Muscle layer of duodenum (tissue), 2 donors: ENCODE measurements at regions not wholly inside any gene's neighbourhood (a gene's known extent, or its start where the extent isn't known, plus 50 kb on each side); places are given as distances from the start of the nearest gene placed in this dataset.

Experiments
- H3K27ac ChIP-seq: one replicate; pipeline ENCODE4 v1.7.0; 2013; ENCODE audit warnings: mild to moderate bottlenecking, low read length
- H3K27me3 ChIP-seq: one replicate; pipeline ENCODE4 v1.7.0; 2013; ENCODE audit warnings: low read depth, mild to moderate bottlenecking, control low read depth, low read length
- H3K36me3 ChIP-seq, 2 donors: one replicate each; pipeline ENCODE4 v1.7.0; 2013; ENCODE audit warnings: low read length in 2 of 2, control low read depth in 1 of 2, mild to moderate bottlenecking in 1 of 2; ENCODE audit not compliant: insufficient read depth in 2 of 2, control insufficient read depth in 1 of 2
- H3K4me1 ChIP-seq, 2 donors: one replicate each; pipeline ENCODE4 v1.7.0; 2013; ENCODE audit warnings: low read length in 2 of 2, mild to moderate bottlenecking in 2 of 2, control low read depth in 1 of 2, moderate library complexity in 1 of 2; ENCODE audit not compliant: insufficient read depth in 2 of 2, control insufficient read depth in 1 of 2
- H3K4me3 ChIP-seq, 2 donors: one replicate each; pipeline ENCODE4 v1.7.0; 2013; ENCODE audit warnings: low read length in 2 of 2, low read depth in 1 of 2, mild to moderate bottlenecking in 1 of 2
- H3K9me3 ChIP-seq, 2 donors: one replicate each; pipeline ENCODE4 v1.7.0; 2013; ENCODE audit warnings: low read length in 2 of 2, control low read depth in 1 of 2, mild to moderate bottlenecking in 1 of 2; ENCODE audit not compliant: control insufficient read depth in 1 of 2
- donor health status: healthy.

GRCh38 chr3:103127098-103127630 is 692.3 kb downstream of the ZPLD1 start:
- no peaks in the 10 kb centered on the region for H3K36me3 ChIP-seq
- no peaks in the 10 kb centered on the region for H3K9me3 ChIP-seq
- H3K27me3 ChIP-seq: no peaks in the 10 kb centered on the region
- no peak overlapping the region for H3K4me3 ChIP-seq
- H3K4me1 ChIP-seq: no peaks in the 10 kb centered on the region
- no peak overlapping the region for H3K27ac ChIP-seq

GRCh38 chr3:103127737-103128136 is 692.9 kb downstream of the ZPLD1 start:
- H3K27ac ChIP-seq: no peak overlapping the region
- H3K4me3 ChIP-seq: no peak overlapping the region
- no peaks in the 10 kb centered on the region for H3K4me1 ChIP-seq
- H3K27me3 ChIP-seq: no peaks in the 10 kb centered on the region
- H3K36me3 ChIP-seq: no peaks in the 10 kb centered on the region
- H3K9me3 ChIP-seq: no peaks in the 10 kb centered on the region

DNA sequence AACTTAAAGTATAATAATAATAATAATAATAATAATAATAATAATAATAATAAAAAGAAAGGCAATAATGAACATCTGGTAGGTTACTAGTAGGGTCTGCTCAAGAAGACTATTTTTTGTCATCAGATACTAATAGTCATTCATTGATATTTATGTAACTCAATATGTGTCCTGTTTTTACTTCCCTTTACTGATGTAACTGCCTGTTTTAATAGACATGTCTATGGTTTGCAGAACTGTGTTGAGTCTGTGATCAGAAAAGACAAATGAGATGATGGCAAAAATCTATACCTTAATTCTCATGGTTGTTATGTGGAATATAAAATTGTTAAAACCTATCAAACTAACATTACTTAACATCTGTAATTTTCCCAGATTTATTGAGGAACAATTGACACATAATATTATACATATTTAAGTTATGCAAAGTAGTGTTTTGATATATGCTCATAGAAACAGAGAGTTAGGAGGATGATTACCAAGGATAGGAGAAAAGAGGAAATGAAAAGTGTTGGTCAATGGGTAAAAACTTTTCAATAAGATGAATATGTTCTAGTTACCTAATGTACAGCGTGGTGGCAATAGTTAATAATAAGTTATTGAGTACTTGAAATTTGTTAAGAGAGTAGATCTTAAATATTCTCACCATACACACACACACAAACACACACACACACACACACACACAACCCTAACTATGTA is 699.4 kb downstream of the ZPLD1 start:
- Histone ChIP-seq H3K27me3 (no peaks in the 10 kb centered on the region), H3K9me3 (no peaks in the 10 kb centered on the region), H3K27ac (no peak overlapping the region), H3K4me3 (no peak overlapping the region), H3K4me1 (no peaks in the 10 kb centered on the region), H3K36me3 (no peaks in the 10 kb centered on the region)

DNA sequence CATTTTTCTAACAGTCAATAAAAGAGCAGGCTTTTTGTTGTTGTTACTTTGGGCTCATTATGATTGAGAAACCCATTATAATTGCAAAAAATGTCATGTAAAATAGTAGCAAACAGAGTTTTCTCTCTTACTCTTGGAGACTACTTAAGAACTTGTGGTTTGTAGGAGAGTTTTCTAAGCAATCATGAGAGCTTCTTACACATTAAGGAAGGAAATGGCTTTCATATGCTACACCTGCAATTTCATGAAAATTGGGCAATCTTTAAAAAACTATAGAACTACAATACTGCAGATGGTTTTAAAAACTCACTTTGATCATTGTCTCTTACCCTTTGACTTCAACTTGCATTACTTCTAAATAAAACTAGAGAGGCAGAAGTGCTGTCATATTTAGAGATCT is 701.8 kb downstream of the ZPLD1 start:
- Histone ChIP-seq H3K4me1 (no peaks in the 10 kb centered on the region), H3K27ac (no peak overlapping the region), H3K9me3 (no peaks in the 10 kb centered on the region), H3K4me3 (no peak overlapping the region), H3K27me3 (no peaks in the 10 kb centered on the region), H3K36me3 (no peaks in the 10 kb centered on the region)

GRCh38 chr3:103137830-103138229 is 703.0 kb downstream of the ZPLD1 start:
- Histone ChIP-seq H3K27ac (no peak overlapping the region), H3K4me3 (no peak overlapping the region), H3K27me3 (no peaks in the 10 kb centered on the region), H3K36me3 (no peaks in the 10 kb centered on the region), H3K9me3 (no peaks in the 10 kb centered on the region), H3K4me1 (no peaks in the 10 kb centered on the region)

- no peak overlapping the region for H3K27ac ChIP-seq
- no peaks in the 10 kb centered on the region for H3K36me3 ChIP-seq
- H3K4me3 ChIP-seq: no peak overlapping the region
- H3K9me3 ChIP-seq: no peaks in the 10 kb centered on the region
- H3K27me3 ChIP-seq: no peaks in the 10 kb centered on the region
- no peaks in the 10 kb centered on the region for H3K4me1 ChIP-seq
Measured at GRCh38 chr3:103158183-103158582, 723.4 kb downstream of the ZPLD1 start.

DNA sequence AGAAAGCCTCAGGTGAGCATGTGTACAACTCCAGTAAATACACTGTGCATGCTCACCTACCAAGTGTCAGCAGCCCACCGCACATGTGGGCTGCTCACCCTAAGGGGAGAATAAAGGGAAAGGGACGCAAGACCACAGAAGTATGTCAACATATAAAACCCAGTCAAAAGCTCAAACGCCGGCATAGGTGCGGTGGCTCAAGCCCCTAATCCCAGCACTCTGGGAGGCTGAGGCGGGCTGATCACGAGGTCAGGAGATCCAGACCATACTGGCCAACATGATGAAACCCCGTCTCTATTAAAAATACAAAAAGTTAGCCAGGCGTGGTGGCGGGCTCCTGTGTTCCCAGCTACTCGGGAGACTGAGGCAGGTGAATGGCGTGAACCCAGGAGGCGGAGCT is 732.1 kb downstream of the ZPLD1 start:
- Histone ChIP-seq H3K9me3 (no peaks in the 10 kb centered on the region), H3K4me1 (no peaks in the 10 kb centered on the region), H3K36me3 (no peaks in the 10 kb centered on the region), H3K27me3 (no peaks in the 10 kb centered on the region), H3K27ac (no peak overlapping the region), H3K4me3 (no peak overlapping the region)

- no peak overlapping the region for H3K4me3 ChIP-seq
- H3K27me3 ChIP-seq: no peaks in the 10 kb centered on the region
- no peaks in the 10 kb centered on the region for H3K9me3 ChIP-seq
- H3K4me1 ChIP-seq: no peaks in the 10 kb centered on the region
- no peaks in the 10 kb centered on the region for H3K36me3 ChIP-seq
- no peak overlapping the region for H3K27ac ChIP-seq
Measured at GRCh38 chr3:103167850-103168249, 733.0 kb downstream of the ZPLD1 start.

DNA sequence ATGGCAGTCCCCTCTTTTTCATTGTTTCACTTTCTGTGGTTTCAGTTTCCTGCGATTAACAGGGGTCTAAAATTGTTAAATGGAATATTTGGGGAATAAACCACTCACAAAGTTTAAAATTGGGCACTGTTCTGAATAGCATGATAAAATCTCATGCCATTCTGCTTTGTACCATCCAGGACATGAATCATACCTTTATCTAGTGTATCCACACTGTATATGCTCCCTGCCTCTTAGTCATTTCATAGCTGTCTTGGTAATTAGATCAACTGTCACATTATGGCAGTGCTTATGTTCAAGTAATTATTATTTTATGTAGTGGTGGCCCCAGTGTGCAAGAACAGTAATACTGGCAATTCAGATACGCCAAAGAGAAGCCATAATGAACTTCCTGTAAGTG is 734.5 kb downstream of the ZPLD1 start:
- no peak overlapping the region for H3K27ac ChIP-seq
- H3K27me3 ChIP-seq: no peaks in the 10 kb centered on the region
- H3K9me3 ChIP-seq: no peaks in the 10 kb centered on the region
- no peaks in the 10 kb centered on the region for H3K4me1 ChIP-seq
- H3K4me3 ChIP-seq: no peak overlapping the region
- no peaks in the 10 kb centered on the region for H3K36me3 ChIP-seq

DNA sequence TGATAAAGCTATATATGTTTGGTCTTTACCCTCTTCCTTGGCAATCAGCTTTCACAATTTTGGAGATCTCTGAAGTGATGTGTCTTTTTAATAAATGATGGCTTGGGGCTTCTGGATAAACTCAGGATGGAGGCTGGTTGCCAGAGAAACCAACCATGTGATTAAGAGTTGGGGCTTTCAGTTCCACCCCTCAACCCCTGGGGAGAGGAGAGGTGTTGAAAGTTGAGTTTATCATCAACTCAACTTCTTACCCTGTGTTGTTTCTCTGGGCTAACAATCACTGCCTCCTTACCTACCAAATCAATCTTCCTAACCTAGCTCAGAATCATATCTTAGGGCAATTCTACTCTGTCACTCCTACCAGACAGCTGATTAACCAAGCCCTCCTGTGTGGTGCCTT is 735.8 kb downstream of the ZPLD1 start:
- no peaks in the 10 kb centered on the region for H3K36me3 ChIP-seq

GRCh38 chr3:103173940-103174339 is 739.1 kb downstream of the ZPLD1 start:
- Histone ChIP-seq H3K4me1 (no peaks in the 10 kb centered on the region), H3K9me3 (no peaks in the 10 kb centered on the region), H3K27me3 (no peaks in the 10 kb centered on the region), H3K36me3 (no peaks in the 10 kb centered on the region), H3K4me3 (no peak overlapping the region), H3K27ac (no peak overlapping the region)

More for the DNA sequence above, 735.8 kb downstream of the ZPLD1 start:
- H3K4me1 ChIP-seq: no peaks in the 10 kb centered on the region
- H3K9me3 ChIP-seq: no peaks in the 10 kb centered on the region
- no peak overlapping the region for H3K4me3 ChIP-seq
- no peak overlapping the region for H3K27ac ChIP-seq
- no peaks in the 10 kb centered on the region for H3K27me3 ChIP-seq

DNA sequence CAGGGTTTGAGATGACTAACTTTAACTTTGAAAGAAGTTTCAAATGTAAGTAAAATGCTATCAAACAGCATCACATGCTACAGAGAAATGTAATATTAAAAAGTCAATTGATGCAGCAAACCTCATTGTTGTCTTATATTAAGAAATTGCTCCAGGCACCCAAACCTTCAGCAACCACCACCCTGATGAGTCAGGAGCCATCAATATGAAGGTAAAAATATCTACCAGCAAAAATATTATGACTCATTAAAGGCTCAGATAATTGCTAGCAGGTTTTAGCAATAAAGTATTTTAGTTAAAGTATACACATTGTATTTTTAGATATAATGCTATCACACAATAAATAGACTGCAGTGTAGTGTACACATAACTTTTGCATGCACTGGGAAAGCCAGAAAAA is 746.3 kb downstream of the ZPLD1 start:
- no peak overlapping the region for H3K4me3 ChIP-seq
- no peaks in the 10 kb centered on the region for H3K4me1 ChIP-seq
- no peak overlapping the region for H3K27ac ChIP-seq
- H3K27me3 ChIP-seq: no peaks in the 10 kb centered on the region
- H3K36me3 ChIP-seq: no peaks in the 10 kb centered on the region
- H3K9me3 ChIP-seq: peaks cover 0 to 2% of the 10 kb centered on the region in 2 donors
